HAP-1 (cell line): ENCODE measurements at regions not wholly inside any gene's neighbourhood (a gene's known extent, or its start where the extent isn't known, plus 50 kb on each side); places are given as distances from the start of the nearest gene placed in this dataset.

Experiments used
- DNase-seq, 2 experiments: peaks; one replicate each; pipeline ENCODE4 v3.0.0-alpha.2; 2016 to 2020; ENCODE audit warnings: low spot score in 2 of 2
- H3K27me3 ChIP-seq: fragments of 250-450 bp; sonication (Bioruptor Pico); 2 replicates; pipeline ENCODE4 v1.5.1; 2020; ENCODE audit warnings: low read depth, mild to moderate bottlenecking, moderate library complexity
- H3K36me3 ChIP-seq: fragments of 250-450 bp; sonication (Bioruptor Pico); replicated peaks from 2 replicates; pipeline ENCODE4 v1.5.1; 2020; ENCODE audit warnings: mild to moderate bottlenecking
- H3K4me1 ChIP-seq: fragments of 250-450 bp; sonication (Bioruptor Pico); 2 replicates; pipeline ENCODE4 v1.5.1; 2020; ENCODE audit warnings: mild to moderate bottlenecking
- H3K4me3 ChIP-seq: fragments of 250-450 bp; sonication (Bioruptor Pico); 2 replicates; pipeline ENCODE4 v1.5.1; 2020; ENCODE audit warnings: mild to moderate bottlenecking, moderate library complexity
- H3K9me3 ChIP-seq: fragments of 250-450 bp; sonication (Bioruptor Pico); 2 replicates; pipeline ENCODE4 v1.5.1; 2020; ENCODE audit warnings: mild to moderate bottlenecking, moderate library complexity
- in situ Hi-C: fragments of 300-500 bp; cut with MboI; formaldehyde crosslinking; loops from 3 replicates; pipeline ENCODE4 v1.14.3; 2020; ENCODE audit warnings: low sequenced_read_pairs, inconsistent platforms, mixed read lengths

DNA sequence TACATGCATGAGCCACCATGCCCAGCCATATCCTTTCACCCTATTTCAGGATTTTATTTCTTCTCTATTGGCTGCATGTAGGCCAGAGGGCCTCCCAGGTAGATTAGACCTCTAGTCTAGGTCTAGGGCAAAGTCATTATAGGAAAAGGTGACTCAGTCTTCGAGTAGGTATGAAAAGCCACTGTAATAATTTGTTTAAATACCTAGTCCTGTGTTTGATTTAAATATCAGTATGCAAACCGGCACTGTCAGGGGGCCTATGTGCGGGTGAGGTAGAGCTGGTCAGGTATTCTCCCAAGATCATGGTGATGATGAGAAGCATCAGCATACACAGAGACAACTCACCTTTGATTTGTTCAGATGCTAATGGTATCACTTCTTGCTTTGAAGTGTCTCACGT lies 101.4 kb upstream of the UMPS start:
- no peaks in the 10 kb centered on the region for H3K9me3 ChIP-seq

DNA sequence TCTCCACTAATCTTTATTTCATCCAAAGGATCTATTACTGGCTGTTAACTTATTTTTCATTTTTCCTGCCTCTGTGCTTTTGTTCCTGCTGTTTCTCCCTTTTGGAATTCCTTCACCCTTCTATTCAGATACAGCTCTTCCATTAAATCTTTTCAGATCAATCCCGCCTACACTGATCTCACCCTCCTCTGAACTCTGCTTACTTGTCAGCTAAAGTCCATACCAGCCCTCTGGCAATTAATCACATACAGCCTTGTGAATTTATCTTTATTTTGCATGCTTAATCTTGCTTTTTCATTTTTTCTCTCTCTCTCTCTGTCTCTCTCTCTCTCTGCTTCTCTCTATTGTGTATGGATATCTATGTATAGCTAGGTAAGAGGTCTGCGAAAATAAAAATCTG lies 100.8 kb upstream of the UMPS start:
- DNase-seq, result no peak
- Histone ChIP-seq H3K4me1 (no peaks in the 10 kb centered on the region), H3K27me3 (no peaks in the 10 kb centered on the region; the same call in 1 of the 2 replicates), H3K4me3 (no peak overlapping the region), H3K9me3 (no peaks in the 10 kb centered on the region), H3K36me3 (no peaks in the 10 kb centered on the region)
- in situ Hi-C loops, result no loop called here

More for the DNA sequence above, 101.4 kb upstream of the UMPS start:
- in situ Hi-C loops, result no loop called here
- DNase-seq, result no peak
- Histone ChIP-seq H3K4me3 (no peak overlapping the region), H3K4me1 (no peaks in the 10 kb centered on the region), H3K27me3 (no peaks in the 10 kb centered on the region; the same call in 1 of the 2 replicates), H3K36me3 (no peaks in the 10 kb centered on the region)

DNA sequence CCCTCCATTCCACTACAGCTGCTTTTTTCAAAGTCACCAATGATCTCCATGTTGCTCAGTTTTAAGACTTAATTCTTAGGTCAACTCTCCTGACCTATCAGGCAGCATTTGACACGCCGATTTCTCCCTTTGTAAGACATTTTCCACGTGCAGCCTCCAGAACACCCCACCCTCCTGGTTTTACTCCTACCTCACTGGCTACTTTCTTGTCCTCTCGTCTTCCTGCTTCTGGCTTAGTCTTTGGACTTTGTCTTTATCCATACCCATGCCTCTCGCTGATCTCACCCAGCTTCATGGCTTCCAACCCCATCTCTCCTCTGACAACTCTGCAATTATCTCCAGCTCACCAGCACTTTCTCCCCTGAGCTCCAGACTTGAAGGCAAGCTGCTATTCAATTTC lies 99.3 kb upstream of the UMPS start:
- no peaks in the 10 kb centered on the region; the same call in 1 of the 2 replicates for H3K27me3 ChIP-seq
- H3K4me1 ChIP-seq, result no peaks in the 10 kb centered on the region
- H3K36me3 ChIP-seq, result no peaks in the 10 kb centered on the region
- no peak for DNase-seq
- H3K9me3 ChIP-seq, result no peaks in the 10 kb centered on the region
- in situ Hi-C loops, result no loop called here
- no peak overlapping the region for H3K4me3 ChIP-seq

DNA sequence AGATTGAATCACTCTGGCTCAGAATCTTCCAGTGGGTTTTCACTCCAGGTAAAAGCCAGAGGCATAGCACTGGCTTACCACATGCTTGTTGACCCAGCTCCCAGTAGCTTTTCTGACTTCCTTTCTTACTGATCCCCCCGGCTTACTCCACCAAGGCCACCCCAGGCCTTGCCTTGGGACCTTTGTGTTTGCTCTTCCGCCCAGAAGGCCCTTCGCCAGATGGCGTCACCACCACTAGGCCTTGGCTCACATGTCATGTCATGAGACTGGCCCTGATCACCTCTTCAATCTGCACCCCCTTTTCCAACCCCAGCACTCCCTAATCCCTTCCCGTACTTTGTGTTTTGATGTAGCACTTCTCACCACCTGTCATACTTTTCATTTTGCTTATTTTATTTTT lies 98.5 kb upstream of the UMPS start:
- Histone ChIP-seq H3K4me3 (no peak overlapping the region), H3K9me3 (no peaks in the 10 kb centered on the region), H3K27me3 (no peaks in the 10 kb centered on the region), H3K36me3 (no peaks in the 10 kb centered on the region), H3K4me1 (no peaks in the 10 kb centered on the region)
- in situ Hi-C loops, result no loop called here
- DNase-seq, result no peak

DNA sequence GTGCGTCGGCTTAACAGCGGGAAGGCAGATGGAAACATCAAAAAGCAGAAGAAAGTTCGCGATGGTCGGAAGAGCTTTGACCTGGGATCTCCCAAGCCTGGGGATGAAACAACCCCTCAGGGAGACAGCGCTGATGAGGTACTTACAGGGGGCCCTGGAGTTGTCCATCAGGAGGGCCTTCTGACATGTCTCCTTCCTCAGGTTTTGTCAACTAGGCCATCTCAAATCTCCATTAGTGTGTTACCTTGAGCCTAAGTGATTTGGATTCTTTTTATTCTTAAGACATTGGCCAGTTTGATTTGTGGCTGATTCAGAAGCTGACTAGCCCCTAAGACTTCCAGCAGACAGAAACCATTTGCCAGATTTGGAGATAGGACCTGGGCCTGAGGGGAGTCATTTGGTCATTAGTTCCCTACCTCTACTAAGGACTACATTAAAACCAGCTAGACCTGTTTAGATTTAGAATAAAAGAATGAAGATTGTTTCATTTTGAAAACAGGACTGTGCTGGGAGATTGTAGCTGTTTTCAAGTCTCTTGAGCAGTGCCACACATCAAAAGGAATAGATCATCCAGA lies 97.6 kb upstream of the UMPS start:
- in situ Hi-C loops, result no loop called here
- H3K9me3 ChIP-seq, result no peaks in the 10 kb centered on the region
- no peak for DNase-seq
- H3K4me1 ChIP-seq, result no peaks in the 10 kb centered on the region
- H3K36me3 ChIP-seq, result no peaks in the 10 kb centered on the region
- peaks cover 1% of the 10 kb centered on the region; the same call in 1 of the 2 replicates for H3K27me3 ChIP-seq
- no peak overlapping the region for H3K4me3 ChIP-seq

DNA sequence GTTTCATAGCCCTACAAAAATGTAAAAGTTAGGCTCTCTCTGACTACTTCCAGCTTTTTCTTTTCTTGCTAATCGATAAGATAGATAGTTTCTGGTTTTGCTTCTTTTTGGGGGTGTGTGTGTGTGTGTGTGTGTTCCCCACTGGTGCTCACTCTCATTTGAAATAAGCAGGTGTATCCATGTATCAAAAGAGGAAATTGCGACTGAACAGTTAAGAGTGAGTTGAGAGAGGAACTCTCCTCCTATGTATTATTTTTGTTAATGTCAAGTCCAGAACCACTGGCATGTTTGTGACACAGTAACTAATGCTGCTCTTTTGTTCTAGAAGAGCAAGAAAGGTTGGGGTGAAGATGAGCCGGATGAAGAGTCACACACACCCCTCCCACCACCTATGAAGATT lies 96.7 kb upstream of the UMPS start:
- Histone ChIP-seq H3K27me3 (peaks cover 4% of the 10 kb centered on the region; the same call in 1 of the 2 replicates), H3K9me3 (no peaks in the 10 kb centered on the region), H3K4me1 (no peaks in the 10 kb centered on the region), H3K36me3 (no peaks in the 10 kb centered on the region), H3K4me3 (no peak overlapping the region)
- DNase-seq, result no peak
- in situ Hi-C loops, result no loop called here

DNA sequence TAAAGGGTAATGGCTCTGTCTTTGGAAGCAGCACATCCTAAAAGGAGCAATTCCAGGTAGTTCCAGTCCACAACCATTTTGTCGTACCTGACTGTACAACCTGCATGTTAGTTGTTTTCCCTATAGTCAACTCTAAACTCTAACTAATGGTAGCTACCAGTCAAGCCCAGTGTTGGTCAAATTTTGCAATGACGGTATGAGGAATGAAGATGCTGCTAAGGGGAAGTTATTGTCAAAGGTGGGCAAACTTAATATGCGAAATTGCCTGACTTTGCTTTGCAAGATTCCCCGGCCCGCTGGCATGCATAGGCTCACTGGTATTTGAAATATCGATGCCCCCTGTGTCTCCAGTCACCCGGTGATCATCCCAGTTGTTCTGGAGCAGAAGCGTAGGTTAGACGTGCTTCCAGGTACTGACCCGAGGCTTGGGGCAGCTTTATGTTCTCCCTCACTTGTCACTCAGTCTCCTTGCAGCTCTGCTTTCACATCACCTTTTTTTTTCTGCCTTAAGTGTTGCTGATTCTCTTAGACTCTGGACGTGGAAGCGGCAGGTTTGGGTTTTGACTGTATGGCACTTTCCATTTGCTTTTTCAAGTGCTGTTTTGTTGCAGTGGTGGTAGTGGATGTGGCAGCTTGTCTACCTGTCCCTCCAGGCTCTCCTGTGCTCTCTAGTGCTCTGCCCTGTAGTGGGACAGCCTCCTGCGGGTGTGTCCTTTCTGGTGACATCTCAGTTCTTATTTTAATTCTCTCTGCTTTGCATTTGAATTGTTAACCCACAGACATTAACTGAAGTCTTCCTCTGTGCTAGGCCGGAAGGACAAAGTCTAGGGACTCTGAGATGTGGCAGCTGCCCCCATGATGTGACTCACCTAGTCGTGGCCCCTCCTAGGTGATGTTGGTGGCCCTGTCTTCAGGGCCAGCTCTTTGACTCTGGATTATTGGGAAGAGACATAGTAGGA lies 95.8 kb upstream of the UMPS start:
- no peaks in the 10 kb centered on the region for H3K4me1 ChIP-seq
- H3K9me3 ChIP-seq, result no peaks in the 10 kb centered on the region
- H3K27me3 ChIP-seq, result peaks cover 4% of the 10 kb centered on the region; the same call in 1 of the 2 replicates
- no peak for DNase-seq
- in situ Hi-C loops, result no loop called here
- H3K4me3 ChIP-seq, result no peak overlapping the region
- no peaks in the 10 kb centered on the region for H3K36me3 ChIP-seq

DNA sequence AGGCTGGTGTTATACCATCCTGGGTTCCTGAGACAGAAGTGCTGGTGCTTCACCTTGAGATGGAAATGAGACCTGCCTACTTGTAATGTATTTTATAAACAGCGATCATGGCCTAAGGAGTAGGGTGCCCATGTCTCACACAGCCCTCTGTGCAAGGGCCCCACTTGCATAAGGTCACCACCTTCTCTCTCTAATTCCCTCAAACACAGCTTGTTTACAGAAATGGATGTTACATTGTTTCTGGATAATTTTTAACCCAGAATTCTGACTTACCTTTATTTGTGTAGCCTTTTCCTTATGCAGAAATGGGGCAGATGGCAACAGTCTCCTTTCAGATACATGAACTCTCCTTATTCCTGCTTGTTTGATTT lies 95.1 kb upstream of the UMPS start:
- no peak for DNase-seq
- in situ Hi-C loops, result no loop called here

DNA sequence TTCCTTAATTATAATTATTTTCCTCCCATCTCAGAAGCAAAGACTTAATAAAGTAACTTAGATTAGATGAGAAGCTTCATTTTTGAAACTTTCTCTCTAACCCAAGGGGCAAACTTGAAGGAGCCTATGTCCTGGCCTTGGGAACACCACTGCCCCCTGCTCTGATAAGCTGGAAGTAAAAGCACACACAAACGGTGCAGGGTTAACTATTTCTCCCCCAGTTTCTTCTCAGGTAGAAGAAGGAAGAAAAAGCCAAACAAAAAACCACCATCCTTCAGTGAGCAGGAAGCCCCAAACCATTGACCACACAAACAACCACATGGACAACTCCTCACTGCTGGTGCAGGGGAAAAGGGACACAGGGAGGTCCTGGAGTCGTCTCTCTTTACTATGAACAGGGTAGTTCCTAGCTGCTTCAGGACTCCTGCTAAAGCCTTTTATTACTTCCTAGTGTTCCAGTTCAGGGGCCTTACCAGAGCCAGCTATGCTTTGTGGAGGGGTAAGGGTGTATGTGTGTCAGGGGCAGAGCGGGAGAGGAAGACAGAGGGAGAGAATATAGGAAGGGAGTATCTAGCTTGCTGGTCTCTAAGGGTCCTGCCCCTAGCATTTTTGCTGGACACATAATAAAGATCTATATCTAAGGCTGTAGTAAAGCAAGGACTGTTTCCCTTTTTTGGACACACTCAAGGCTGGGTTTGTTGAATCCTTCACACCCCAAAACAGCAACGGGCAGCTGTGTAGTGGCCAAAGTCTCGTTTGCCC lies 94.0 kb upstream of the UMPS start:
- H3K4me1 ChIP-seq, result no peaks in the 10 kb centered on the region
- in situ Hi-C loops, result no loop called here

More for the DNA sequence above, 95.1 kb upstream of the UMPS start:
- Histone ChIP-seq H3K4me1 (no peaks in the 10 kb centered on the region), H3K9me3 (no peaks in the 10 kb centered on the region), H3K27me3 (peaks cover 4% of the 10 kb centered on the region; the same call in 1 of the 2 replicates), H3K4me3 (no peak overlapping the region), H3K36me3 (no peaks in the 10 kb centered on the region)

DNA sequence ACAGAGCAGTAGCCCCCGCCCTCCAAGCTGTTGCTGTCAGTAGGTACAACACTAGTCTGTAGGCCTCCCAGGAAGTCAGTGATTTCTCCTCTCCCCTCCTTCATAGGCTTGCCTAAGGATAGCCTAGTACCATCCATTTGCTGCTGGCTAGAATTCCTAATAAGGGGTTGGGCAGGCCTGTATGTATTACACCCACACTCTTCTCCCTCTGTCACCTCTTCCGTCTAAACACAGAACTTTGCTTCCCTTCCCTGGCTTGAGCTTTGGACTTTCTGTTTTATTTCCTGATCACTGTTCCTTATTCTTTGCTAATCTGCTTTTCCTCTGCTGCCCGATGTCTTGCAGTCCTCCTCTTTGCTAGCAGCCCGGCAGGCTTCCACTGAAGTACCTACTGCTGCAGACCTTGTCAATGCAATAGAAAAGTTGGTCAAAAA lies 93.4 kb upstream of the UMPS start:
- in situ Hi-C loops, result no loop called here
- Histone ChIP-seq H3K36me3 (no peaks in the 10 kb centered on the region), H3K4me1 (no peaks in the 10 kb centered on the region), H3K27me3 (peaks cover 4% of the 10 kb centered on the region; the same call in 1 of the 2 replicates), H3K9me3 (no peaks in the 10 kb centered on the region), H3K4me3 (no peak overlapping the region)
- no peak for DNase-seq

More for the DNA sequence above, 94.0 kb upstream of the UMPS start:
- Histone ChIP-seq H3K36me3 (no peaks in the 10 kb centered on the region), H3K9me3 (no peaks in the 10 kb centered on the region), H3K27me3 (peaks cover 4% of the 10 kb centered on the region; the same call in 1 of the 2 replicates), H3K4me3 (no peak overlapping the region)
- no peak for DNase-seq

DNA sequence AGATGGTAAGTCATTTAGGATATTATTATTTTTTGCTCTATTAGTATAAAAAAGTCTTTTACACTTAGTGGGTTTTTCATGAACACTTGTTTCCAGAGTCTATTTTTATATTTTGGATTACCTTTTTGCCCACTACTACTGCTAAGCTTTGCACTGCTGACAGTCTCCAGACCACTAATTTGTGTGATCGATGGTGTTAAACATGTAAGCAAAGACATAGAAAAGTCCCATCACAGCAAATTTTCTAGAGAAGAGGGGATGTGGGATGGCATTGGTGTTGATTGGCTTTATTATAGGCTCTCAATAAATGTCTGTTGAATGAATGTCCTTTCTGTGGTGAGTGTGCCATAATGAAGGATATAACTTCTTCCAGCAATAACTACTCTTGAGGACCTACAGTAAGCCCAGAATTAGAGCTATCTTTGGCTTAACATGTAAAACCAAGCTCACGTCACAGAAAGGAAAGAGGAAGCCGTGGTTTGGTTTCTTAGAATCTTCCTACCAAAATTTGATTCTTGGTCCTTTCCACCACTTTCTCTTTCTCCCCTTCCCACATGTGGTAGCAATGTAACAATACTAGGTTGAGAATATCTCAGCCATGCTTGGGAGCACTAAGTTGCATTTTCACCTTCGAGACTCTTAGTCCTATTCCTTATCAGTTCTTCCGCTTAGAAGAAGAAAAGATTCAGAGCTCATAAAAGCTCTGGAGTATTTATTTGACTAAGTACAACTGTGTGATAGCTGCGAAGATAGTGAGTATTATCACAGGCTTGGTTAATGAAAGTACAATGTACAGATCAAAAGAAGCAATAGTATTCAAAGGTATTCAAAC lies 90.6 kb upstream of the UMPS start:
- H3K9me3 ChIP-seq, result no peaks in the 10 kb centered on the region
- no peak overlapping the region for H3K4me3 ChIP-seq
- no peaks in the 10 kb centered on the region for H3K36me3 ChIP-seq
- in situ Hi-C loops, result no loop called here
- peaks cover 4% of the 10 kb centered on the region; the same call in 1 of the 2 replicates for H3K27me3 ChIP-seq
- no peak for DNase-seq
- no peaks in the 10 kb centered on the region for H3K4me1 ChIP-seq

DNA sequence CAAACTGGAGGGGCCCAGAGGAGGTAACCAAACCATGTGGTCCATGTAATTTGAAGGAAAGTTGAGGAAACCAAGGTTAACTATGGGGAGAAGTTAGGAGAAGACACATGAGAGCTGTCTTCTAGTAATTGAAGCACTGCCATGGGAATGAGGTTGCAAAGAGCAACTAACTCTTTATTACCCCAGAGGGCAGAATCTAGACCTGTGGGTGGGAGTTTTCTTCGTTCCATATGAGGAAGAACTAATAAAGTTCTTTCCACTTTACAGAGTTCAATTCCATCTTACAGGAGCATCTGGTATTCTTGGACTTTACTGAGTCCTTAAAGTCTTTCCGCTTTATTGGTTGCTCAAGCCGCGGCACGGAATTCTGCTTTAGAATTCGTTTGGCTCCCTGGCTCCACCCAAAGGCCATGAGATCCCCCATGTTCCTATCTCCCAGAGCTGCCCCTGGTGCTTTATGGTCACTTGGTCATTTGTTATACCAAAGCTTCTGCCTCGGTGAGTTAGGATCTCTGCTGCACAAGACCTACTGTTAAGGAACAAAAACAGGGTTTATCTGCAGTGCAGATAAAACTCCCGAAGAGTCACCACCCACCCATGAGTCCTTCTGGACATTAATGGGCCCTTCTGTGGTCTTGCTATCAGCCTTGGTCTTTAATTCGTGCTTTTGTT lies 89.5 kb upstream of the UMPS start:
- H3K27me3 ChIP-seq, result peaks cover 4% of the 10 kb centered on the region; the same call in 1 of the 2 replicates
- H3K9me3 ChIP-seq, result no peaks in the 10 kb centered on the region
- no peaks in the 10 kb centered on the region for H3K36me3 ChIP-seq
- in situ Hi-C loops, result no loop called here
- no peak for DNase-seq
- H3K4me1 ChIP-seq, result no peaks in the 10 kb centered on the region
- no peak overlapping the region for H3K4me3 ChIP-seq
